OCI-LY7 (cell line): ENCODE measurements at regions not wholly inside any gene's neighbourhood (a gene's known extent, or its start where the extent isn't known, plus 50 kb on each side); places are given as distances from the start of the nearest gene placed in this dataset.

Experiments used
- BruUV-seq: library from RNA; stranded (reverse); fragments of 400-500 nt; replicated peaks from 2 replicates; lab custom pipeline; 2021; lab: Mats Ljungman, UMichigan
- CTCF ChIA-PET: fragments of 300-600 bp; sonication (Branson Sonifier 250); formaldehyde crosslinking; loops from one replicate; lab custom pipeline; 2022; ENCODE audit warnings: antibody characterized with exemption; ENCODE audit not compliant: unreplicated experiment; lab: Charles Lee
- POLR2A ChIA-PET: fragments of 300-600 bp; sonication (Branson Sonifier 250); formaldehyde crosslinking; loops from one replicate; lab custom pipeline; 2022; ENCODE audit warnings: antibody characterized with exemption; lab: Charles Lee
- DNase-seq: peaks from one replicate; pipeline ENCODE4 v3.0.0-alpha.2; 2015; ENCODE audit warnings: low spot score
- H2AFZ ChIP-seq: fragments of 200-600 bp; sonication (generic), shearing (Covaris generic); 2 replicates; pipeline ENCODE4 v1.6.1; 2014; ENCODE audit warnings: mild to moderate bottlenecking, antibody characterized with exemption, low read length, moderate library complexity
- H3K27ac ChIP-seq: fragments of 200-600 bp; sonication (generic); 2 replicates; pipeline ENCODE4 v1.5.1; 2014; ENCODE audit warnings: mixed run types, low read depth, mild to moderate bottlenecking, moderate library complexity, low read length, inconsistent platforms; ENCODE audit not compliant: poor library complexity, severe bottlenecking
- H3K36me3 ChIP-seq: fragments of 200-600 bp; sonication (generic); 2 replicates; pipeline ENCODE4 v1.6.1; 2014; ENCODE audit warnings: mild to moderate bottlenecking, antibody characterized with exemption, low read length, moderate library complexity, mixed read lengths; ENCODE audit not compliant: insufficient read depth
- H3K4me1 ChIP-seq: fragments of 200-600 bp; sonication (generic); 2 replicates; pipeline ENCODE4 v1.5.1; 2014; ENCODE audit warnings: mild to moderate bottlenecking, low read length; ENCODE audit not compliant: insufficient read depth, poor library complexity, severe bottlenecking
- H3K4me2 ChIP-seq: fragments of 200-600 bp; sonication (generic); 2 replicates; pipeline ENCODE4 v1.6.1; 2014; ENCODE audit warnings: mild to moderate bottlenecking, low read length
- H3K4me3 ChIP-seq: fragments of 200-600 bp; sonication (generic); 2 replicates; pipeline ENCODE4 v1.5.1; 2014; ENCODE audit warnings: mild to moderate bottlenecking, low read depth, low read length; ENCODE audit not compliant: poor library complexity, severe bottlenecking
- H3K79me2 ChIP-seq: fragments of 200-600 bp; sonication (generic); 2 replicates; pipeline ENCODE4 v1.6.1; 2016; ENCODE audit warnings: low read depth, mild to moderate bottlenecking, low read length, moderate library complexity, mixed read lengths; ENCODE audit not compliant: insufficient read depth
- H3K9me2 ChIP-seq: fragments of 200-600 bp; sonication (generic); 2 replicates; pipeline ENCODE4 v1.6.1; 2016; ENCODE audit warnings: mild to moderate bottlenecking, low read length, mixed read lengths; ENCODE audit not compliant: insufficient read depth
- H3K9me3 ChIP-seq: fragments of 200-600 bp; sonication (generic); 2 replicates; pipeline ENCODE4 v1.6.1; 2014; ENCODE audit warnings: mild to moderate bottlenecking, mixed run types, low read length, mixed read lengths
- H4K20me1 ChIP-seq: fragments of 200-600 bp; sonication (generic); 2 replicates; pipeline ENCODE4 v1.6.1; 2014; ENCODE audit warnings: mild to moderate bottlenecking, antibody characterized with exemption, low read length, moderate library complexity, mixed read lengths; ENCODE audit not compliant: insufficient read depth
- EZH2phosphoT487 ChIP-seq: fragments of 200-600 bp; sonication (generic); IDR thresholded peaks from 2 replicates; pipeline ENCODE4 v1.6.1; 2018; ENCODE audit warnings: low read depth, borderline replicate concordance, mild to moderate bottlenecking, mixed run types, antibody characterized with exemption, low read length, moderate library complexity, mixed read lengths
- intact Hi-C: fragments of 100-400 bp; cut with micrococcal nuclease; formaldehyde crosslinking; loops from one replicate; pipeline ENCODE4 v1.10.0; 2022; ENCODE audit not compliant: unreplicated experiment
- TF ChIP-seq, protein P1 (sequence below): fragments of 200-600 bp; sonication (generic); conservative IDR thresholded peaks from 2 replicates; pipeline ENCODE4 v1.5.1; 2014; ENCODE audit warnings: mild to moderate bottlenecking, antibody characterized with exemption, low read length, moderate library complexity, mixed read lengths

DNA sequence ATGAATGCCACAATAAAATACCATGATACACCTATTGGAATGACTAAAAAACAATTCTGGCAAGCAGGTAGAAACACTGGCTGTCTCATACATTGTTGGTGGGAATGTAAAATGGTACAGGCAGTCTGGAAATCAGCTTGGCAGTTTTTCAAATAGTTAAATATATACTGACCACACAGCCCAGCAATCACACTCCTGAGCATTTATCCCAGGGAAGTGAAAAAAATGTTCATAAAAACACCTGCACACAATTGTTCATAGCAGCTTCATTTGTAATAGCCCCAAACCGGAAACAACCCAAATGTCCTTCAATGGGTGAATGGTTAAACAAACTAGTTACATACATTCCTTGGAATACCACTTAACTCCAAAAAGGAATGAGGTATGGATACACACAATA is 137.2 kb downstream of the TFCP2L1 start:
- ChIA-PET CTCF (no interaction called here), POLR2A (no interaction called here)
- H3K4me1 ChIP-seq: no peaks in the 10 kb centered on the region
- H4K20me1 ChIP-seq: no peaks in the 10 kb centered on the region
- no peak overlapping the region for H3K27ac ChIP-seq
- TF ChIP-seq, protein P1, sequence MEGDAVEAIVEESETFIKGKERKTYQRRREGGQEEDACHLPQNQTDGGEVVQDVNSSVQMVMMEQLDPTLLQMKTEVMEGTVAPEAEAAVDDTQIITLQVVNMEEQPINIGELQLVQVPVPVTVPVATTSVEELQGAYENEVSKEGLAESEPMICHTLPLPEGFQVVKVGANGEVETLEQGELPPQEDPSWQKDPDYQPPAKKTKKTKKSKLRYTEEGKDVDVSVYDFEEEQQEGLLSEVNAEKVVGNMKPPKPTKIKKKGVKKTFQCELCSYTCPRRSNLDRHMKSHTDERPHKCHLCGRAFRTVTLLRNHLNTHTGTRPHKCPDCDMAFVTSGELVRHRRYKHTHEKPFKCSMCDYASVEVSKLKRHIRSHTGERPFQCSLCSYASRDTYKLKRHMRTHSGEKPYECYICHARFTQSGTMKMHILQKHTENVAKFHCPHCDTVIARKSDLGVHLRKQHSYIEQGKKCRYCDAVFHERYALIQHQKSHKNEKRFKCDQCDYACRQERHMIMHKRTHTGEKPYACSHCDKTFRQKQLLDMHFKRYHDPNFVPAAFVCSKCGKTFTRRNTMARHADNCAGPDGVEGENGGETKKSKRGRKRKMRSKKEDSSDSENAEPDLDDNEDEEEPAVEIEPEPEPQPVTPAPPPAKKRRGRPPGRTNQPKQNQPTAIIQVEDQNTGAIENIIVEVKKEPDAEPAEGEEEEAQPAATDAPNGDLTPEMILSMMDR: no peak
- no peak for TF ChIP-seq EZH2phosphoT487
- no peaks in the 10 kb centered on the region for H3K9me2 ChIP-seq
- no peak overlapping the region for H2AFZ ChIP-seq
- H3K4me2 ChIP-seq: no peak overlapping the region
- H3K4me3 ChIP-seq: no peak overlapping the region
- no peaks in the 10 kb centered on the region for H3K9me3 ChIP-seq
- no peak for DNase-seq
- no peaks in the 10 kb centered on the region for H3K79me2 ChIP-seq
- H3K36me3 ChIP-seq: no peaks in the 10 kb centered on the region
- intact Hi-C loops: no loop called here
- no TSS peak for BruUV-seq

DNA sequence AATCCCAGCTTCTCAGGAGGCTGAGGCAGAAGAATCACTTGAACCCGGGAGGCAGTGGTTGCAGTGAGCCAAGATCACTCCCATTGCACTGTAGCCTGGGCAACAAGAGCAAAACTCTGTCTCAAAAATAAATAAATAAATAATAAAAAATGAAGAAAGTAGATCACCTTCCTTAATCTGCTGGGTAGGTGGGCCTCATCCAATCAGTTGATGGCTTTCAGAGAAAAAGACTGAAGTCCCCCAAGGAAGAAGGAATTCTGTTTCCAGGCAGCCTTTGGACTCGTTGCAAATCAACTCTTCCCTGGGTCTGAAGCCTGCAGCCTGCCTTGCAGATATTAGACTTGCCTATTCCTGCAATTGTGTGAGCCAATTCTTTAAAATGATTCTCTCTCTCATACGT is 136.5 kb downstream of the TFCP2L1 start:
- Histone ChIP-seq H4K20me1 (no peaks in the 10 kb centered on the region), H3K9me2 (no peaks in the 10 kb centered on the region), H2AFZ (no peak overlapping the region), H3K27ac (no peak overlapping the region), H3K4me2 (no peak overlapping the region), H3K36me3 (no peaks in the 10 kb centered on the region), H3K9me3 (no peaks in the 10 kb centered on the region), H3K79me2 (no peaks in the 10 kb centered on the region), H3K4me1 (no peaks in the 10 kb centered on the region), H3K4me3 (no peak overlapping the region)
- TF ChIP-seq EZH2phosphoT487: no peak
- TF ChIP-seq, protein P1: no peak
- ChIA-PET POLR2A (no interaction called here), CTCF (no interaction called here)
- intact Hi-C loops: no loop called here
- BruUV-seq: no TSS peak
- no peak for DNase-seq

DNA sequence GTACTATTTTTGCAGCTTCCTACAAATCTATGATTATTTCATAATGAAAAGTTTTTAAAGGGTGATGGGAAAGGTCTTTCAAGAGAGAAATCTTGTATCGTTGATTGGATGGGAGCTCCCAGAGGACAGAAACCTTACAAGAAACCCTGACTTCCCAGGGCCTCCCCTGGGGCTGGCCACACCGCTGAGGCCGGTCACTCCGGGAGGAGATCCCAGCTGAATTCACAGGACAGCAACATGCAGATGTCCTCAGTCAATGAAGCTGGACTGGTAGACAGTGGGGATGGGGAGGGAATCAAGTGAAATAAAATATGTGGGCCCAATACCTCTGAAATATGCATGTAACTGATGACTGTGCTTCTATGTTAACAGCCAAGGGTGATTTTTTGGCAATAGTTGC is 135.6 kb downstream of the TFCP2L1 start:
- CTCF ChIA-PET: no interaction called here
- H3K4me2 ChIP-seq: no peak overlapping the region
- no peak overlapping the region for H3K4me3 ChIP-seq
- DNase-seq: no peak
- H3K9me2 ChIP-seq: no peaks in the 10 kb centered on the region
- H3K4me1 ChIP-seq: no peaks in the 10 kb centered on the region
- TF ChIP-seq, protein P1: no peak
- no peak for TF ChIP-seq EZH2phosphoT487
- H3K79me2 ChIP-seq: no peaks in the 10 kb centered on the region
- POLR2A ChIA-PET: no interaction called here
- no peaks in the 10 kb centered on the region for H4K20me1 ChIP-seq
- no peak overlapping the region for H3K27ac ChIP-seq
- BruUV-seq: no TSS peak
- intact Hi-C loops: no loop called here
- no peaks in the 10 kb centered on the region for H3K36me3 ChIP-seq
- H2AFZ ChIP-seq: no peak overlapping the region
- no peaks in the 10 kb centered on the region for H3K9me3 ChIP-seq
